ENCODE measurements at regions not wholly inside any gene's neighbourhood (a gene's known extent, or its start where the extent isn't known, plus 50 kb on each side); places are given as distances from the start of the nearest gene placed in this dataset.

DNA sequence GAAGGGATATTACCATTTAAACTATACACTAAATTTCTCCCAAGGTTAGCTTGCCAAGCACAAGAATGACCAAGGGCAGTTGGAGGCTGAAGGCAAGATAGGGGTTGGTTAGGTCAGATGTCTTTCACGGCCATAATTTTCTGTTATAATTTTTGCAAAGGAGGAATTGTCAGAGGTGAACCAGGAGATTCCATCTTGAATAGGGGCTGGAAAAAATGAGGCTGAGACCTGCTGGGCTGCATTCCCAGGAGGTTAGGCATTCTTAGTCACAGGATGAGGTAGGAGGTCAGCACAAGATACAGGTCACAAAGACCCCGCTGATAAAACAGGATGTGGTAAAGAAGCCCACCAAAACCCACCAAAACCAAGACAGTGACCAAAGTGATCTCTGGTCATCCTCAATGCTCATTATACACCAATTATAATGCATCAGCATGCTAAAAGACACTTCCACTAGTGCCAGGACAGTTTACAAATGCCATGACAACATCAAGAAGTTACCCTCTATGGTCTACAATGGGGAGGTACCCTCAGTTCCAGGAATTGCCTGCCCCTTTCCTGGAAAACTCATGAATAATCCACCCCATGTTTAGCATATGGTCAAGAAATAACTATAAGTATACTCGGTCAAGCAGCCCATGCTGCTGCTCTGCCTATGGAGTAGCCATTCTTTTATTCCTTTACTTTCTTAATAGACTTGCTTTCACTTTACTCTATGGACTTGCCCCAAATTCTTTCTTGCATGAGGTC is 371.8 kb upstream of the SULF2 start:
- ChIA-PET POLR2A (ENCODE audit: unreplicated experiment) (no interaction called here), CTCF (no interaction called here)
- DNase-seq: peak; percentile 65
- Histone ChIP-seq H3K79me2 (ENCODE audit: low read depth) (no peaks in the 10 kb centered on the region), H4K20me1 (ENCODE audit: insufficient read depth) (no peaks in the 10 kb centered on the region), H2AFZ (no peak overlapping the region), H3K9me3 (ENCODE audit: insufficient read depth, low read depth) (peaks cover 22% of the 10 kb centered on the region), H3K4me1 (replicated peaks; ENCODE audit: insufficient read depth) (peaks cover 45% of the 10 kb centered on the region), H3K9me2 (ENCODE audit: insufficient read depth) (no peaks in the 10 kb centered on the region), H3K4me3 (peak overlapping the region; percentile 25; the same call in 1 of the 2 replicates), H3K27me3 (ENCODE audit: insufficient read depth, low read depth) (no peaks in the 10 kb centered on the region), H3F3A (ENCODE audit: insufficient read depth, low read depth) (peaks cover 30% of the 10 kb centered on the region), H3K27ac (peak overlapping the region; percentile 89), H3K36me3 (ENCODE audit: low read depth) (no peaks in the 10 kb centered on the region), H3K4me2 (peak overlapping the region; percentile 48)
- intact Hi-C loops (cut with micrococcal nuclease; ENCODE audit: unreplicated experiment): loop anchor here (2.0 kb wide), 2 partner anchors 138 to 464 kb away; no protein-coding TSS in a partner anchor
- no TSS peak for BruUV-seq (replicated peaks)
- TF ChIP-seq, protein P1, sequence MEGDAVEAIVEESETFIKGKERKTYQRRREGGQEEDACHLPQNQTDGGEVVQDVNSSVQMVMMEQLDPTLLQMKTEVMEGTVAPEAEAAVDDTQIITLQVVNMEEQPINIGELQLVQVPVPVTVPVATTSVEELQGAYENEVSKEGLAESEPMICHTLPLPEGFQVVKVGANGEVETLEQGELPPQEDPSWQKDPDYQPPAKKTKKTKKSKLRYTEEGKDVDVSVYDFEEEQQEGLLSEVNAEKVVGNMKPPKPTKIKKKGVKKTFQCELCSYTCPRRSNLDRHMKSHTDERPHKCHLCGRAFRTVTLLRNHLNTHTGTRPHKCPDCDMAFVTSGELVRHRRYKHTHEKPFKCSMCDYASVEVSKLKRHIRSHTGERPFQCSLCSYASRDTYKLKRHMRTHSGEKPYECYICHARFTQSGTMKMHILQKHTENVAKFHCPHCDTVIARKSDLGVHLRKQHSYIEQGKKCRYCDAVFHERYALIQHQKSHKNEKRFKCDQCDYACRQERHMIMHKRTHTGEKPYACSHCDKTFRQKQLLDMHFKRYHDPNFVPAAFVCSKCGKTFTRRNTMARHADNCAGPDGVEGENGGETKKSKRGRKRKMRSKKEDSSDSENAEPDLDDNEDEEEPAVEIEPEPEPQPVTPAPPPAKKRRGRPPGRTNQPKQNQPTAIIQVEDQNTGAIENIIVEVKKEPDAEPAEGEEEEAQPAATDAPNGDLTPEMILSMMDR (conservative IDR thresholded peaks at IDR 0.05): no peak

DNA sequence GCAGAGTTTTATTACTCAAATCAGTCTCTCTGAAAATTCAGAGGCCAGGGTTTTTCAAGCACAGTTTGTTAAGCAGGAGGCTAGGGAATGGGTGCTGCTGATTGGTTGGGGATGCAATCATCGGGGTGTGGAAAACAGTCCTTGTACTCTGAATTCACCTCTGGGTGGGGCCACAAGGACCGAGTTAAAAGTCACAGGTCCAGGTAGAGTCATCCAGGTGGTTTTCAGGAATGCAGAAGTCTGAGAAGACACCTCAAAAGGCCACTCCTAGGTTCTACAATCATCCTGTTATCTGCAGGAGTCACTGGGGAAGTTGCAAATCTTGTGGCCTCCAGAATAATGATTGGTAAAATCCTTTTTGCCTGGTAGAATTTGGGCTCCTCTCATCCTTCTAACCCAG is 371.2 kb upstream of the SULF2 start:
- peak; percentile 27 to 64 for DNase-seq
- intact Hi-C loops (cut with micrococcal nuclease; ENCODE audit: unreplicated experiment): loop anchor here (2.0 kb wide), 2 partner anchors 138 to 464 kb away; no protein-coding TSS in a partner anchor

DNA sequence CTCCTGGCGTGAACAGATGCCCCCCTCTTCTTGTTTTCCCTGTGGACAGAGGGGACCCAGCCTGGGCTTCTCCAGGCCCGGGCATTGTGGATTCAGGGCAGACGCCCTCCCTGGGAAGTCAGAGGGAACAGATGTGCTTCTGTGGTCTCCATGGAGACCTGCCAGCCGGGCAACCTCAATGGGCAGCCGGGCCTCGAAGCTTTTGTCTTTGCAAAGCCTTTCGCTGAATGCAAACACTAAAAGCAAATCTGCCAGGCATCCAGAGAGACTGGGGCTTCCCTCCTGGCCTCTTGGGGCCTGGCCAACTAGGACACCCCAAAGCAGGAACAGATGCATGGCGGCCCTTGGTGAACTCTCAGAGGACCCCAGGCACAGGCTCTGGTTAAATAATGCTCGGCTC is 370.0 kb upstream of the SULF2 start:
- CTCF ChIA-PET: no interaction called here
- no peaks in the 10 kb centered on the region for H3K79me2 ChIP-seq (ENCODE audit: low read depth)
- H3K36me3 ChIP-seq (ENCODE audit: low read depth): no peaks in the 10 kb centered on the region
- DNase-seq: no peak
- intact Hi-C loops (cut with micrococcal nuclease; ENCODE audit: unreplicated experiment): no loop called here
- peaks cover 22% of the 10 kb centered on the region for H3K9me3 ChIP-seq (ENCODE audit: insufficient read depth, low read depth)
- H2AFZ ChIP-seq: no peak overlapping the region
- H3F3A ChIP-seq (ENCODE audit: insufficient read depth, low read depth): peaks cover 30% of the 10 kb centered on the region
- no peaks in the 10 kb centered on the region for H3K27me3 ChIP-seq (ENCODE audit: insufficient read depth, low read depth)
- peaks cover 45% of the 10 kb centered on the region for H3K4me1 ChIP-seq (replicated peaks; ENCODE audit: insufficient read depth)
- no peak overlapping the region for H3K4me3 ChIP-seq
- no peaks in the 10 kb centered on the region for H3K9me2 ChIP-seq (ENCODE audit: insufficient read depth)
- POLR2A ChIA-PET (ENCODE audit: unreplicated experiment): no interaction called here
- H4K20me1 ChIP-seq (ENCODE audit: insufficient read depth): no peaks in the 10 kb centered on the region
- no peak overlapping the region for H3K27ac ChIP-seq
- H3K4me2 ChIP-seq: no peak overlapping the region
- no TSS peak for BruUV-seq (replicated peaks)
- TF ChIP-seq EZH2 (IDR thresholded peaks at IDR 0.05; ENCODE audit: low read depth): no peak
- TF ChIP-seq, protein P1 (conservative IDR thresholded peaks at IDR 0.05): no peak

More for the DNA sequence above, 371.2 kb upstream of the SULF2 start:
- H3K4me2 ChIP-seq: peak overlapping the region; percentile 48
- POLR2A ChIA-PET (ENCODE audit: unreplicated experiment): no interaction called here
- no peaks in the 10 kb centered on the region for H3K36me3 ChIP-seq (ENCODE audit: low read depth)
- peak overlapping the region; percentile 25; the same call in 1 of the 2 replicates for H3K4me3 ChIP-seq
- no peaks in the 10 kb centered on the region for H3K27me3 ChIP-seq (ENCODE audit: insufficient read depth, low read depth)
- TF ChIP-seq, protein P1 (conservative IDR thresholded peaks at IDR 0.05): no peak
- TF ChIP-seq EZH2 (IDR thresholded peaks at IDR 0.05; ENCODE audit: low read depth): no peak
- no peak overlapping the region for H2AFZ ChIP-seq
- BruUV-seq (replicated peaks): no TSS peak
- peak overlapping the region; percentile 89 for H3K27ac ChIP-seq
- no peaks in the 10 kb centered on the region for H3K9me2 ChIP-seq (ENCODE audit: insufficient read depth)
- CTCF ChIA-PET: no interaction called here
- H3K79me2 ChIP-seq (ENCODE audit: low read depth): no peaks in the 10 kb centered on the region
- H3K4me1 ChIP-seq (replicated peaks; ENCODE audit: insufficient read depth): peaks cover 45% of the 10 kb centered on the region
- peaks cover 22% of the 10 kb centered on the region for H3K9me3 ChIP-seq (ENCODE audit: insufficient read depth, low read depth)
- no peaks in the 10 kb centered on the region for H4K20me1 ChIP-seq (ENCODE audit: insufficient read depth)
- peaks cover 30% of the 10 kb centered on the region for H3F3A ChIP-seq (ENCODE audit: insufficient read depth, low read depth)
